Stimulated activated CD8-positive, alpha-beta memory T cell treated with anti-CD3 and anti-CD28 coated beads, Interleukin-7, amount 100 ng/mL, for 1 hour (primary cell): ENCODE measurements at regions not wholly inside any gene's neighbourhood (a gene's known extent, or its start where the extent isn't known, plus 50 kb on each side); places are given as distances from the start of the nearest gene placed in this dataset.
"Not testable (repeated sequence)": the region's sequence is repeated elsewhere in the genome, so short reads cannot be mapped to it uniquely, and the experiment has no call there.

ENCODE experiments used
- DNase-seq, 2 donors: peaks; one replicate each; pipeline ENCODE4 v3.0.0-alpha.2; 2020; ENCODE audit warnings: low read depth in 2 of 2

GRCh38 chr5:50898966-50899365, 232.5 kb downstream of the PARP8 start:
- no peak for DNase-seq

GRCh38 chr5:50900952-50901510, 234.6 kb downstream of the PARP8 start:
- no peak for DNase-seq

- DNase-seq, result no peak
Observed at GRCh38 chr5:50903651-50904050, 237.2 kb downstream of the PARP8 start.

- DNase-seq, result no peak
Observed at GRCh38 chr5:50905996-50906570, 239.6 kb downstream of the PARP8 start.

- not testable (repeated sequence) for DNase-seq
Observed at GRCh38 chr5:50920160-50920559, 253.7 kb downstream of the PARP8 start.

DNA sequence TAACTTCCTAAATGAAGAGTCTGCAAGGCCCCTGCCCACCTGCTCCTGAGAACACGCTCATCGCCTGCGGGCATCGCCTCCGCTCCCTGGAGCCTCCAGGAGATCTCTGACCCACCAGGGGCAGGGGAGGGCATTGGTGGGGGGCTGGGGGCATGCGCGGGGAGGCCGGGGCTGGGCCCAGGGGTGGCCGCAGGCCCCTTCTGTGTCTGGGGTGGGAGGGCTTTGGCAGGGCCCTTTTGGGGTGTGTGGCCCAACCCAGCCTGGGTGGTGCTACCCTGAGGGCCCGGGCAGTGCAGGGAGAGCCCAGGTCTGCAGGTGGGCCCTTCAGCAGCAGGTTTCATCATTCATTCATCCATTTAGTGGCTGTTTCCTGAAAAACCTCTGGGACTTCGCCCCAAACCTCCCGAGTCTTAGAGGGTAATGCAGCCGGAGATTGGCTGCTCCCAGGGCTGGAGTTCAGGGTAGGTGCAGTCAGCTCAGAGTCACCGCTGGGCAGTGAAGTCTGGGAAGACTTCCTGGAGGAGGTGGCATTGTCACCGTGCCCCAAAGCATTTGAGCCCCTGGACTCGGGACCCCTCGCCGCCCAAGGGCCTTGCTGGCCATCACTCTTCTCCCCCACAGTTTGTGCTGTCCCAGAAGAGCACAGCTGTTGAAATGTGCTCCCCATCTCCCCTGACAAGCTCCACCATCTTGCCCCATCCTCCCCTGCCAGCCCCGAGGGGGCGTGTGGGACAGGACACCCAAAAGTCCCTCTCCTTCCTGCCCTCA, 255.1 kb downstream of the PARP8 start:
- DNase-seq, result no peak

GRCh38 chr5:50922134-50922941, 255.9 kb downstream of the PARP8 start:
- not testable (repeated sequence) for DNase-seq

- no peak for DNase-seq
Observed at GRCh38 chr5:50922942-50923767, 256.7 kb downstream of the PARP8 start.

- no peak for DNase-seq
Observed at GRCh38 chr5:50923768-50924494, 257.5 kb downstream of the PARP8 start.

- no peak for DNase-seq
Observed at GRCh38 chr5:50927953-50928352, 261.5 kb downstream of the PARP8 start.

GRCh38 chr5:50929174-50929573, 262.7 kb downstream of the PARP8 start:
- no peak for DNase-seq

- DNase-seq, result no peak
Observed at GRCh38 chr5:50934343-50934742, 267.9 kb downstream of the PARP8 start.

GRCh38 chr5:50945139-50945538, 278.7 kb downstream of the PARP8 start:
- no peak for DNase-seq

DNA sequence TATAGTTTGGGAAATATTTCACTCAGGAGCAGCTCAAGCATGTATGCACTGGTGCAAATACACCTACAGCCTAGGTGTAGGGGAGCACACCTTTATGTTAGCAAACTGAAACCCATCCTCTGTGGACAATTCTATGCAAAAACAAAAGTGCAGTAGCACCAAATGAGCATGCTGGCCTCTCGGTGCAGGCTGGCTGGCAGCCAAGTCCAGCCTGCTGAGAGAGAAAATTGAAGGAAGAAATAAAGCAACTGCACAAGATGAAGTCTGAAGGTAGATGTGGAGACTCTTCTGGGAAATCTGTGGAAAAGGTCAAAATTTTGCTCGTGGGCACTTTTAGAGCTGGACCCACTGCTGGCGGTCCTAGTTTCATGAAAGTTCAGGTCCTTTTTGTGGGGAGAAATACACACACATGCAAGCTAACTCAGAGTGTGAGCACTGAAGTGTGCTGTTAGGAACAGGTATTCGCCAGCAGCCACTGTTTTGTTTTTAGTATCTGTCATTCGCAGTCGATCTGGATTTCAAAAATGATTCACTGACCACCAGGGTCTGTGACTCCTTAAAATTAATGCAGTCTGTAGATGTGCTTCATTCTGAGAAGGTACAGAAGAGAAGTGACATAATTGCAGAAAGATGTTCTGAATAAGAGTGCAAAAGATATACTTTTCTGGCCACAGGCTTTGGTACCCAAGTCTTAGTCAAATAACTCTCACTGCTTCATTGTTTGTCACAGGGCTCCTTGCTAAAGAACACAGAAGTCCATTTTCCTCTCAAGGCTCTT, 281.7 kb downstream of the PARP8 start:
- DNase-seq, result no peak

- no peak for DNase-seq
Observed at GRCh38 chr5:50953290-50953689, 286.9 kb downstream of the PARP8 start.

GRCh38 chr5:50958852-50959457, 292.5 kb downstream of the PARP8 start:
- no peak for DNase-seq

- DNase-seq, result peak; percentile 29 to 30
Observed at GRCh38 chr5:50962934-50963872, 296.8 kb downstream of the PARP8 start.

GRCh38 chr5:50963971-50964745, 297.7 kb downstream of the PARP8 start:
- no peak for DNase-seq
